A673 (cell line): ENCODE measurements at regions not wholly inside any gene's neighbourhood (a gene's known extent, or its start where the extent isn't known, plus 50 kb on each side); places are given as distances from the start of the nearest gene placed in this dataset.

Experiments
- EZH2 ChIP-seq: fragments of 200-600 bp; sonication (generic); IDR thresholded peaks from 2 replicates; pipeline ENCODE4 v1.6.1; 2017; ENCODE audit warnings: borderline replicate concordance, low read depth, mild to moderate bottlenecking, mixed read lengths, antibody characterized with exemption, low read length; ENCODE audit not compliant: poor library complexity, severe bottlenecking
- TF ChIP-seq, protein P1 (sequence below): fragments of 300-800, 200-600 bp; sonication (generic); conservative IDR thresholded peaks from 2 replicates; pipeline ENCODE4 v1.5.1; 2017; ENCODE audit warnings: low read depth, mild to moderate bottlenecking, antibody characterized with exemption, low read length, moderate library complexity, mixed read lengths

GRCh38 chr12:82619644-82620043 is 67.1 kb upstream of the TMTC2 start:
- TF ChIP-seq, protein P1, sequence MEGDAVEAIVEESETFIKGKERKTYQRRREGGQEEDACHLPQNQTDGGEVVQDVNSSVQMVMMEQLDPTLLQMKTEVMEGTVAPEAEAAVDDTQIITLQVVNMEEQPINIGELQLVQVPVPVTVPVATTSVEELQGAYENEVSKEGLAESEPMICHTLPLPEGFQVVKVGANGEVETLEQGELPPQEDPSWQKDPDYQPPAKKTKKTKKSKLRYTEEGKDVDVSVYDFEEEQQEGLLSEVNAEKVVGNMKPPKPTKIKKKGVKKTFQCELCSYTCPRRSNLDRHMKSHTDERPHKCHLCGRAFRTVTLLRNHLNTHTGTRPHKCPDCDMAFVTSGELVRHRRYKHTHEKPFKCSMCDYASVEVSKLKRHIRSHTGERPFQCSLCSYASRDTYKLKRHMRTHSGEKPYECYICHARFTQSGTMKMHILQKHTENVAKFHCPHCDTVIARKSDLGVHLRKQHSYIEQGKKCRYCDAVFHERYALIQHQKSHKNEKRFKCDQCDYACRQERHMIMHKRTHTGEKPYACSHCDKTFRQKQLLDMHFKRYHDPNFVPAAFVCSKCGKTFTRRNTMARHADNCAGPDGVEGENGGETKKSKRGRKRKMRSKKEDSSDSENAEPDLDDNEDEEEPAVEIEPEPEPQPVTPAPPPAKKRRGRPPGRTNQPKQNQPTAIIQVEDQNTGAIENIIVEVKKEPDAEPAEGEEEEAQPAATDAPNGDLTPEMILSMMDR = no peak
- no peak for TF ChIP-seq EZH2
